Liver (tissue), 3 donors: ENCODE measurements at regions not wholly inside any gene's neighbourhood (a gene's known extent, or its start where the extent isn't known, plus 50 kb on each side); places are given as distances from the start of the nearest gene placed in this dataset.

Experiments
- CTCF ChIP-seq: fragments of 150-350 bp; IDR thresholded peaks from 2 replicates; pipeline ENCODE4 v1.5.1; 2017; ENCODE audit warnings: improper control_type of control experiment, low read depth, low read length; ENCODE audit not compliant: missing input control
- EGR1 ChIP-seq, 2 donors: IDR thresholded peaks; 2 replicates each; pipeline ENCODE4 v1.6.1; 2016 to 2018; ENCODE audit warnings: antibody characterized with exemption in 2 of 2, low read depth in 2 of 2
- GABPA ChIP-seq, 2 donors: IDR thresholded peaks in 1 of 2; conservative IDR thresholded peaks in 1 of 2; 2 replicates each; pipeline ENCODE4 v1.6.1; 2016; ENCODE audit warnings: antibody characterized with exemption in 2 of 2, mild to moderate bottlenecking in 1 of 2, moderate library complexity in 1 of 2
- HNF4A ChIP-seq, 2 donors: conservative IDR thresholded peaks; 2 replicates each; pipeline ENCODE4 v1.6.1; 2016; ENCODE audit warnings: antibody characterized with exemption in 2 of 2, mild to moderate bottlenecking in 2 of 2
- JUND ChIP-seq, 2 donors: IDR thresholded peaks; 2 replicates each; pipeline ENCODE4 v1.6.1; 2016; ENCODE audit warnings: antibody characterized with exemption in 2 of 2
- MAX ChIP-seq: IDR thresholded peaks from 2 replicates; pipeline ENCODE4 v1.6.1; 2016; ENCODE audit warnings: antibody characterized with exemption
- SP1 ChIP-seq: IDR thresholded peaks from 2 replicates; pipeline ENCODE4 v1.6.1; 2018; ENCODE audit warnings: antibody characterized with exemption, mild to moderate bottlenecking
- TAF1 ChIP-seq: conservative IDR thresholded peaks from 2 replicates; pipeline ENCODE4 v1.6.1; 2016; ENCODE audit warnings: antibody characterized with exemption, mild to moderate bottlenecking
- donor health status: healthy.
- donor health status: healthy.

- TF ChIP-seq CTCF (peak; percentile 6), MAX (no peak), GABPA (IDR thresholded peaks at IDR 0.05 in 1 of 2, conservative IDR thresholded peaks at IDR 0.05 in 1 of 2) (no peak), TAF1 (no peak), EGR1 (IDR thresholded peaks at IDR 0.05; ENCODE audit: low read depth in 2 of 2) (no peak), SP1 (no peak), HNF4A (conservative IDR thresholded peaks at IDR 0.05) (no peak), JUND (IDR thresholded peaks at IDR 0.05) (no peak)
Measured at GRCh38 chr3:163476179-163476578, 1602.1 kb downstream of the SI start.
